NT2/D1 (cell line): ENCODE measurements at regions not wholly inside any gene's neighbourhood (a gene's known extent, or its start where the extent isn't known, plus 50 kb on each side); places are given as distances from the start of the nearest gene placed in this dataset.
"Not testable (repeated sequence)": the region's sequence is repeated elsewhere in the genome, so short reads cannot be mapped to it uniquely, and the experiment has no call there.

Experiments
- DNase-seq: peaks from one replicate; pipeline ENCODE4 v3.0.0-alpha.2; 2011; ENCODE audit warnings: low read depth, low spot score
- H3K27me3 ChIP-seq: 2 replicates; pipeline ENCODE4 v1.6.0; 2011; ENCODE audit warnings: mild to moderate bottlenecking; ENCODE audit not compliant: insufficient read length, insufficient read depth
- H3K36me3 ChIP-seq: 2 replicates; pipeline ENCODE4 v1.6.1; 2011; ENCODE audit warnings: mild to moderate bottlenecking, low read length, mixed read lengths; ENCODE audit not compliant: insufficient read depth, insufficient read length
- H3K4me1 ChIP-seq: 2 replicates; pipeline ENCODE4 v1.5.1; 2011; ENCODE audit not compliant: insufficient read depth, insufficient read length
- H3K4me3 ChIP-seq: 2 replicates; pipeline ENCODE4 v1.5.1; 2011; ENCODE audit warnings: low read depth; ENCODE audit not compliant: insufficient read length
- H3K9ac ChIP-seq: 2 replicates; pipeline ENCODE4 v1.6.0; 2011; ENCODE audit warnings: low read depth; ENCODE audit not compliant: insufficient read length
- H3K9me3 ChIP-seq: 2 replicates; pipeline ENCODE4 v1.5.1; 2011; ENCODE audit warnings: mild to moderate bottlenecking, low read length; ENCODE audit not compliant: insufficient read depth
- SUZ12 ChIP-seq: IDR thresholded peaks from 2 replicates; pipeline ENCODE4 v1.6.1; 2011; ENCODE audit not compliant: insufficient read length, insufficient read depth; ENCODE audit errors: extremely low read depth
- YY1 ChIP-seq: IDR thresholded peaks from 2 replicates; pipeline ENCODE4 v1.6.1; 2011; ENCODE audit not compliant: insufficient read length, insufficient read depth
- ZNF274 ChIP-seq: IDR thresholded peaks from 2 replicates; pipeline ENCODE4 v1.6.1; 2011; ENCODE audit warnings: mild to moderate bottlenecking, low read depth, low read length

- no peak overlapping the region for H3K4me3 ChIP-seq
- no peak overlapping the region for H3K9ac ChIP-seq
- DNase-seq: no peak
- TF ChIP-seq YY1 (no peak), SUZ12 (no peak), ZNF274 (no peak)
- peaks cover 11% of the 10 kb centered on the region for H3K9me3 ChIP-seq
- no peaks in the 10 kb centered on the region for H3K27me3 ChIP-seq
- H3K4me1 ChIP-seq: peaks cover 6% of the 10 kb centered on the region
- no peaks in the 10 kb centered on the region for H3K36me3 ChIP-seq
Measured at GRCh38 chrX:74117962-74118902, 185.7 kb upstream of the ZCCHC13 start.

GRCh38 chrX:74111245-74111644 lies 192.7 kb upstream of the ZCCHC13 start:
- H3K4me1 ChIP-seq: no peaks in the 10 kb centered on the region
- H3K4me3 ChIP-seq: no peak overlapping the region
- TF ChIP-seq ZNF274: no peak
- TF ChIP-seq YY1: no peak
- no peak for TF ChIP-seq SUZ12
- H3K9ac ChIP-seq: no peak overlapping the region
- no peaks in the 10 kb centered on the region for H3K36me3 ChIP-seq
- H3K27me3 ChIP-seq: no peaks in the 10 kb centered on the region
- no peaks in the 10 kb centered on the region for H3K9me3 ChIP-seq
- no peak for DNase-seq

- H3K9me3 ChIP-seq: peaks cover 14% of the 10 kb centered on the region; the same call in 1 of the 2 replicates
- no peaks in the 10 kb centered on the region for H3K27me3 ChIP-seq
- no peak for DNase-seq
- H3K9ac ChIP-seq: no peak overlapping the region
- H3K36me3 ChIP-seq: no peaks in the 10 kb centered on the region
- H3K4me1 ChIP-seq: peaks cover 5% of the 10 kb centered on the region
- no peak overlapping the region for H3K4me3 ChIP-seq
- TF ChIP-seq YY1 (no peak), SUZ12 (no peak), ZNF274 (no peak)
Measured at GRCh38 chrX:74107666-74108065, 196.3 kb upstream of the ZCCHC13 start.

- H3K27me3 ChIP-seq: no peaks in the 10 kb centered on the region
- H3K9ac ChIP-seq: no peak overlapping the region
- H3K9me3 ChIP-seq: peaks cover 22% of the 10 kb centered on the region; the same call in 1 of the 2 replicates
- no peaks in the 10 kb centered on the region for H3K36me3 ChIP-seq
- H3K4me3 ChIP-seq: no peak overlapping the region
- DNase-seq: no peak
- TF ChIP-seq SUZ12 (no peak), YY1 (no peak), ZNF274 (no peak)
- peaks cover 5% of the 10 kb centered on the region for H3K4me1 ChIP-seq
Measured at GRCh38 chrX:74104356-74105015, 199.5 kb upstream of the ZCCHC13 start.

- not testable (repeated sequence) for DNase-seq
- H3K9me3 ChIP-seq: peaks cover 15% of the 10 kb centered on the region; the same call in 1 of the 2 replicates
Measured at GRCh38 chrX:74098407-74098806, 205.6 kb upstream of the ZCCHC13 start.

DNA sequence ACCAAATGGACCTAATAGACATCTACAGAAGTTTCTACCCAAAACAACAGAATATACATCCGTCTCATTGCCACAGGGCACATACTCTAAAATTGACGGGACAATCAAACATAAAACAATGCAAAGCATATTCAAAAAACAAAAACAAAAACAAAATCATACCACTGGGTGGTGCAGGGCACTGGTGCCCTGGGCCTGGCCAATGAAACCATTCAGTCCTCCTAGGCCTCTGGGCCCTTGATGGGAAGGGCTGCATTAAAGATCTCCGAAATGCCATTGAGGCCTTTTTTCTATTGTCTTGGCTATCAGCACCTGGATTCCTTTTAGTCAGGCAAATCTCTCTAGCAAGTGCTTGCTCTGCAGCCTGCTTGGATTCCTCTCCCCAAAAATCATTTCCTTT lies 213.9 kb upstream of the ZCCHC13 start:
- no peak for DNase-seq
- Histone ChIP-seq H3K4me1 (no peaks in the 10 kb centered on the region), H3K9ac (no peak overlapping the region), H3K36me3 (no peaks in the 10 kb centered on the region), H3K9me3 (peaks cover 25% of the 10 kb centered on the region), H3K4me3 (no peak overlapping the region), H3K27me3 (no peaks in the 10 kb centered on the region)
- TF ChIP-seq YY1 (no peak), SUZ12 (no peak), ZNF274 (no peak)

More at GRCh38 chrX:74098407-74098806, 205.6 kb upstream of the ZCCHC13 start:
- not testable (repeated sequence) for H3K4me3 ChIP-seq, H3K9ac ChIP-seq, H3K27me3 ChIP-seq, H3K4me1 ChIP-seq, H3K36me3 ChIP-seq

DNA sequence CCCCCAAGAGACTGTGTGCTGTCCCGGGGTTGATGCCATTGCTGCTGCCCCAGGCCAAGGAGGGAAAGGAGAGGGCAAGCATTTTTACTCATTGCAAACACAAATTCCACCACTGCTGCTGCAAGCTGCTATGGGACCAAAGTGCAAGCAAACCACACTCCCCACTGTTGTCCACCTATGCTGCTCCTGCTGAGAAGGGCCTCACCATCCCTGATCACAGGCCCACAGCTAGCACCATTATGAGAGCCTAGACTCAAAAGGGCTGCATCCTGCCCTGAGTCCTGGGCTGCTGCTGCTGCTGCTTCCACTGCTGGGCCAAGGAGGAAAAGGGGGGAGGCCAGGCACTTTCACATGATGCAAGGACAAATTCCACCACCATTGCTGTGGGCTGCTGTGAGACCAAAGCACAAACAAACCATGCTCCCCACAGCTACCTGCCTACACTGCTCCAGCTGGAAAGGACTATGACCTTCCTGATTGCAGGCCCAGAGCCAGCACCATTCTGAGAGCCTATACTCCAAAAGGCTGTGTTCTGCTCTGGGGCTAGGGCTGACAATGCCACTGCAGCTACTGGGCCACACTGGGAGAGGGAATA lies 218.2 kb upstream of the ZCCHC13 start:
- no peak for DNase-seq
- no peaks in the 10 kb centered on the region for H3K27me3 ChIP-seq
- TF ChIP-seq ZNF274: no peak
- TF ChIP-seq SUZ12: no peak
- no peak for TF ChIP-seq YY1
- no peak overlapping the region for H3K4me3 ChIP-seq
- no peaks in the 10 kb centered on the region for H3K4me1 ChIP-seq
- no peak overlapping the region for H3K9ac ChIP-seq
- no peaks in the 10 kb centered on the region for H3K36me3 ChIP-seq
- peaks cover 27% of the 10 kb centered on the region for H3K9me3 ChIP-seq
